Kidney (tissue), 13 donors: ENCODE measurements at regions not wholly inside any gene's neighbourhood (a gene's known extent, or its start where the extent isn't known, plus 50 kb on each side); places are given as distances from the start of the nearest gene placed in this dataset.

Experiments
- DNase-seq, 5 donors: peaks; one replicate each; pipeline ENCODE4 v3.0.0-alpha.2; 2013 to 2020
- FAIRE-seq: peaks from 2 replicates; lab custom pipeline; 2012; peaks lifted over from hg19 to GRCh38; lab: Jason Lieb, UNC
- H3K27ac ChIP-seq, 2 donors: one replicate each; pipeline ENCODE4 v1.7.0; 2013; ENCODE audit warnings: low read depth in 2 of 2, low read length in 2 of 2, inconsistent platforms in 1 of 2
- H3K27me3 ChIP-seq: one replicate; pipeline ENCODE4 v1.7.1; 2013; ENCODE audit warnings: low read length, inconsistent platforms; ENCODE audit not compliant: control insufficient read depth, insufficient read depth
- H3K36me3 ChIP-seq, 3 donors: one replicate each; pipeline versions ENCODE4 v1.7.0 to v1.7.1; 2013; ENCODE audit warnings: low read length in 3 of 3, control low read depth in 1 of 3, inconsistent platforms in 1 of 3; ENCODE audit not compliant: insufficient read depth in 3 of 3, control insufficient read depth in 2 of 3
- H3K4me1 ChIP-seq, 3 donors: one replicate each; pipeline versions ENCODE4 v1.7.0 to v1.7.1; 2013; ENCODE audit warnings: low read length in 3 of 3, inconsistent platforms in 1 of 3, low read depth in 1 of 3; ENCODE audit not compliant: control insufficient read depth in 2 of 3, insufficient read depth in 2 of 3
- H3K4me3 ChIP-seq, 3 donors: one replicate each; pipeline versions ENCODE4 v1.7.0 to v1.8.1; 2013; ENCODE audit warnings: low read length in 3 of 3, control low read depth in 1 of 3, inconsistent platforms in 1 of 3
- H3K9ac ChIP-seq, 3 donors: one replicate each; pipeline versions ENCODE4 v1.7.0 to v1.7.1; 2013; ENCODE audit warnings: low read length in 3 of 3, control low read depth in 1 of 3, inconsistent platforms in 1 of 3
- H3K9me3 ChIP-seq, 3 donors: one replicate each; pipeline versions ENCODE4 v1.7.0 to v1.7.1; 2013; ENCODE audit warnings: low read length in 3 of 3, control low read depth in 1 of 3, inconsistent platforms in 1 of 3; ENCODE audit not compliant: control insufficient read depth in 2 of 3, insufficient read depth in 1 of 3
- CTCF ChIP-seq: IDR thresholded peaks from 3 replicates; pipeline ENCODE4 v1.5.1; 2012; ENCODE audit warnings: mild to moderate bottlenecking, moderate library complexity, borderline replicate concordance; ENCODE audit not compliant: insufficient read depth; ENCODE audit errors: extremely low read depth
- intact Hi-C: fragments of 100-400 bp; cut with DNase I; formaldehyde crosslinking; loops from one replicate; pipeline ENCODE4 v1.11.1; 2022
- donor health status: control.
- donor health status: control.
- donor health status: control.
- donor health status: control.
- donor health status: control.
- donor health status: DM: yes; HTN: yes; CAD: no.
- donor health status: Normal renal cell carcinoma (clear cell type).

- DNase-seq: no peak
- no peaks in the 10 kb centered on the region for H3K27me3 ChIP-seq
- no peak overlapping the region for H3K4me3 ChIP-seq
- intact Hi-C loops: no loop called here
- TF ChIP-seq CTCF: no peak
- no peaks in the 10 kb centered on the region for H3K9me3 ChIP-seq
- H3K36me3 ChIP-seq: no peaks in the 10 kb centered on the region
- no peaks in the 10 kb centered on the region for H3K4me1 ChIP-seq
- no peak overlapping the region for H3K9ac ChIP-seq
- no peak for FAIRE-seq
- no peak overlapping the region for H3K27ac ChIP-seq
Measured at GRCh38 chr13:59086147-59086546, 1077.6 kb downstream of the DIAPH3 start.

- no peaks in the 10 kb centered on the region for H3K36me3 ChIP-seq
- H3K4me3 ChIP-seq: no peak overlapping the region
- no peaks in the 10 kb centered on the region for H3K4me1 ChIP-seq
- H3K9ac ChIP-seq: no peak overlapping the region
- H3K9me3 ChIP-seq: no peaks in the 10 kb centered on the region
- no peak for FAIRE-seq
- no peak overlapping the region for H3K27ac ChIP-seq
- TF ChIP-seq CTCF: no peak
- intact Hi-C loops: no loop called here
- H3K27me3 ChIP-seq: no peaks in the 10 kb centered on the region
- no peak for DNase-seq
Measured at GRCh38 chr13:59088716-59089115, 1075.0 kb downstream of the DIAPH3 start.

GRCh38 chr13:59094181-59094580, 1069.5 kb downstream of the DIAPH3 start:
- no peak for TF ChIP-seq CTCF
- H3K36me3 ChIP-seq: no peaks in the 10 kb centered on the region
- DNase-seq (no peak), FAIRE-seq (no peak)
- no peak overlapping the region for H3K4me3 ChIP-seq
- no peak overlapping the region for H3K27ac ChIP-seq
- no peaks in the 10 kb centered on the region for H3K9me3 ChIP-seq
- H3K4me1 ChIP-seq: no peaks in the 10 kb centered on the region
- intact Hi-C loops: no loop called here
- H3K9ac ChIP-seq: no peak overlapping the region
- no peaks in the 10 kb centered on the region for H3K27me3 ChIP-seq
